GM23338 (cell line): ENCODE measurements at regions not wholly inside any gene's neighbourhood (a gene's known extent, or its start where the extent isn't known, plus 50 kb on each side); places are given as distances from the start of the nearest gene placed in this dataset.

ENCODE experiments used
- CREB1 ChIP-seq: fragments of 250-450 bp; sonication (Bioruptor Pico); IDR thresholded peaks from 2 replicates; pipeline ENCODE4 v1.5.0; 2020; ENCODE audit warnings: low read depth, mild to moderate bottlenecking, moderate library complexity
- EZH2 ChIP-seq: fragments of 200-600 bp; sonication (generic); IDR thresholded peaks from one replicate; pipeline ENCODE4 v1.8.0; 2017; ENCODE audit warnings: antibody characterized with exemption, mild to moderate bottlenecking, low read depth; ENCODE audit not compliant: unreplicated experiment
- EZH2phosphoT487 ChIP-seq: fragments of 200-600 bp; sonication (generic); IDR thresholded peaks from one replicate; pipeline ENCODE4 v1.8.1; 2018; ENCODE audit warnings: antibody characterized with exemption; ENCODE audit not compliant: unreplicated experiment
- JUNB ChIP-seq: IDR thresholded peaks from one replicate; pipeline ENCODE4 v1.6.1; 2016; ENCODE audit warnings: antibody characterized with exemption; ENCODE audit not compliant: unreplicated experiment
- NANOG ChIP-seq: IDR thresholded peaks from 2 replicates; pipeline ENCODE4 v1.6.1; 2016; ENCODE audit warnings: antibody characterized with exemption, borderline replicate concordance
- POLR2AphosphoS5 ChIP-seq: IDR thresholded peaks from 2 replicates; pipeline ENCODE4 v1.6.1; 2016; ENCODE audit warnings: antibody characterized with exemption, low read depth
- STAT1 ChIP-seq: IDR thresholded peaks from one replicate; pipeline ENCODE4 v1.6.1; 2016; ENCODE audit warnings: antibody characterized with exemption; ENCODE audit not compliant: unreplicated experiment
- ZNF114 ChIP-seq: fragments of 250-450 bp; sonication (Bioruptor Pico); IDR thresholded peaks from 2 replicates; pipeline ENCODE4 v1.5.0; 2020; ENCODE audit warnings: mild to moderate bottlenecking, moderate library complexity
- ZNF331 ChIP-seq: fragments of 250-450 bp; sonication (Bioruptor Pico); IDR thresholded peaks from 2 replicates; pipeline ENCODE4 v1.5.0; 2020; ENCODE audit warnings: low read depth, mild to moderate bottlenecking, moderate library complexity
- TF ChIP-seq, protein P1 (sequence below), 2 experiments: fragments of 200-600 bp in 1 of 2; sonication (generic) in 1 of 2; conservative IDR thresholded peaks; 2 replicates each; pipeline versions ENCODE4 v1.5.1 to v1.6.1; 2016 to 2017; ENCODE audit warnings: antibody characterized with exemption in 2 of 2, low read depth in 2 of 2, mild to moderate bottlenecking in 2 of 2, moderate library complexity in 1 of 2
- TF ChIP-seq, protein P2 (sequence below): IDR thresholded peaks from one replicate; pipeline ENCODE4 v1.6.1; 2018; ENCODE audit warnings: antibody characterized with exemption; ENCODE audit not compliant: unreplicated experiment
- TF ChIP-seq, protein P3 (sequence below): IDR thresholded peaks from 2 replicates; pipeline ENCODE4 v1.6.1; 2016; ENCODE audit warnings: antibody characterized with exemption

- no peak for TF ChIP-seq POLR2AphosphoS5
- TF ChIP-seq, protein P1, sequence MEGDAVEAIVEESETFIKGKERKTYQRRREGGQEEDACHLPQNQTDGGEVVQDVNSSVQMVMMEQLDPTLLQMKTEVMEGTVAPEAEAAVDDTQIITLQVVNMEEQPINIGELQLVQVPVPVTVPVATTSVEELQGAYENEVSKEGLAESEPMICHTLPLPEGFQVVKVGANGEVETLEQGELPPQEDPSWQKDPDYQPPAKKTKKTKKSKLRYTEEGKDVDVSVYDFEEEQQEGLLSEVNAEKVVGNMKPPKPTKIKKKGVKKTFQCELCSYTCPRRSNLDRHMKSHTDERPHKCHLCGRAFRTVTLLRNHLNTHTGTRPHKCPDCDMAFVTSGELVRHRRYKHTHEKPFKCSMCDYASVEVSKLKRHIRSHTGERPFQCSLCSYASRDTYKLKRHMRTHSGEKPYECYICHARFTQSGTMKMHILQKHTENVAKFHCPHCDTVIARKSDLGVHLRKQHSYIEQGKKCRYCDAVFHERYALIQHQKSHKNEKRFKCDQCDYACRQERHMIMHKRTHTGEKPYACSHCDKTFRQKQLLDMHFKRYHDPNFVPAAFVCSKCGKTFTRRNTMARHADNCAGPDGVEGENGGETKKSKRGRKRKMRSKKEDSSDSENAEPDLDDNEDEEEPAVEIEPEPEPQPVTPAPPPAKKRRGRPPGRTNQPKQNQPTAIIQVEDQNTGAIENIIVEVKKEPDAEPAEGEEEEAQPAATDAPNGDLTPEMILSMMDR (conservative IDR thresholded peaks at IDR 0.05; ENCODE audit: low read depth in 2 of 2) = no peak
- TF ChIP-seq CREB1 (CRISPR knock-in tag) = no peak
- no peak for TF ChIP-seq NANOG
- TF ChIP-seq EZH2phosphoT487 = no peak
- TF ChIP-seq, protein P2, sequence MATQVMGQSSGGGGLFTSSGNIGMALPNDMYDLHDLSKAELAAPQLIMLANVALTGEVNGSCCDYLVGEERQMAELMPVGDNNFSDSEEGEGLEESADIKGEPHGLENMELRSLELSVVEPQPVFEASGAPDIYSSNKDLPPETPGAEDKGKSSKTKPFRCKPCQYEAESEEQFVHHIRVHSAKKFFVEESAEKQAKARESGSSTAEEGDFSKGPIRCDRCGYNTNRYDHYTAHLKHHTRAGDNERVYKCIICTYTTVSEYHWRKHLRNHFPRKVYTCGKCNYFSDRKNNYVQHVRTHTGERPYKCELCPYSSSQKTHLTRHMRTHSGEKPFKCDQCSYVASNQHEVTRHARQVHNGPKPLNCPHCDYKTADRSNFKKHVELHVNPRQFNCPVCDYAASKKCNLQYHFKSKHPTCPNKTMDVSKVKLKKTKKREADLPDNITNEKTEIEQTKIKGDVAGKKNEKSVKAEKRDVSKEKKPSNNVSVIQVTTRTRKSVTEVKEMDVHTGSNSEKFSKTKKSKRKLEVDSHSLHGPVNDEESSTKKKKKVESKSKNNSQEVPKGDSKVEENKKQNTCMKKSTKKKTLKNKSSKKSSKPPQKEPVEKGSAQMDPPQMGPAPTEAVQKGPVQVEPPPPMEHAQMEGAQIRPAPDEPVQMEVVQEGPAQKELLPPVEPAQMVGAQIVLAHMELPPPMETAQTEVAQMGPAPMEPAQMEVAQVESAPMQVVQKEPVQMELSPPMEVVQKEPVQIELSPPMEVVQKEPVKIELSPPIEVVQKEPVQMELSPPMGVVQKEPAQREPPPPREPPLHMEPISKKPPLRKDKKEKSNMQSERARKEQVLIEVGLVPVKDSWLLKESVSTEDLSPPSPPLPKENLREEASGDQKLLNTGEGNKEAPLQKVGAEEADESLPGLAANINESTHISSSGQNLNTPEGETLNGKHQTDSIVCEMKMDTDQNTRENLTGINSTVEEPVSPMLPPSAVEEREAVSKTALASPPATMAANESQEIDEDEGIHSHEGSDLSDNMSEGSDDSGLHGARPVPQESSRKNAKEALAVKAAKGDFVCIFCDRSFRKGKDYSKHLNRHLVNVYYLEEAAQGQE = no peak
- TF ChIP-seq STAT1 = no peak
- no peak for TF ChIP-seq EZH2
- no peak for TF ChIP-seq JUNB
- no peak for TF ChIP-seq ZNF331 (CRISPR knock-in tag)
- TF ChIP-seq ZNF114 (CRISPR knock-in tag) = no peak
- TF ChIP-seq, protein P3, sequence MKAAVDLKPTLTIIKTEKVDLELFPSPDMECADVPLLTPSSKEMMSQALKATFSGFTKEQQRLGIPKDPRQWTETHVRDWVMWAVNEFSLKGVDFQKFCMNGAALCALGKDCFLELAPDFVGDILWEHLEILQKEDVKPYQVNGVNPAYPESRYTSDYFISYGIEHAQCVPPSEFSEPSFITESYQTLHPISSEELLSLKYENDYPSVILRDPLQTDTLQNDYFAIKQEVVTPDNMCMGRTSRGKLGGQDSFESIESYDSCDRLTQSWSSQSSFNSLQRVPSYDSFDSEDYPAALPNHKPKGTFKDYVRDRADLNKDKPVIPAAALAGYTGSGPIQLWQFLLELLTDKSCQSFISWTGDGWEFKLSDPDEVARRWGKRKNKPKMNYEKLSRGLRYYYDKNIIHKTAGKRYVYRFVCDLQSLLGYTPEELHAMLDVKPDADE = no peak
Observed at GRCh38 chr5:85927632-85928031, 690.1 kb upstream of the COX7C start.
